Smooth muscle cell (in vitro differentiated cells): ENCODE measurements at regions not wholly inside any gene's neighbourhood (a gene's known extent, or its start where the extent isn't known, plus 50 kb on each side); places are given as distances from the start of the nearest gene placed in this dataset.

Source experiments
- DNase-seq: peaks from one replicate; lab custom pipeline; 2025; ENCODE audit not compliant: unreplicated experiment; lab: John Stamatoyannopoulos, UW
- H2AFZ ChIP-seq: fragments of 200-600 bp; sonication (generic); 2 replicates; pipeline ENCODE4 v1.6.0; 2016; ENCODE audit warnings: antibody characterized with exemption, low read depth, mild to moderate bottlenecking
- H3F3A ChIP-seq: fragments of 200-600 bp; sonication (generic); 2 replicates; pipeline ENCODE4 v1.6.0; 2017; ENCODE audit warnings: antibody characterized with exemption, low read depth
- H3K27ac ChIP-seq: fragments of 200-600 bp; sonication (generic); 2 replicates; pipeline ENCODE4 v1.5.1; 2016; ENCODE audit warnings: low read depth, mild to moderate bottlenecking
- H3K27me3 ChIP-seq: fragments of 200-600 bp; sonication (generic); 2 replicates; pipeline ENCODE4 v1.6.1; 2016; ENCODE audit warnings: low read depth, mild to moderate bottlenecking
- H3K36me3 ChIP-seq: fragments of 200-600 bp; sonication (generic); 2 replicates; pipeline ENCODE4 v1.5.1; 2016; ENCODE audit warnings: low read depth
- H3K4me1 ChIP-seq: fragments of 200-600 bp; sonication (generic); 2 replicates; pipeline ENCODE4 v1.5.1; 2016; ENCODE audit warnings: low read depth
- H3K4me2 ChIP-seq: fragments of 200-600 bp; sonication (generic); 2 replicates; pipeline ENCODE4 v1.6.0; 2016; ENCODE audit warnings: mild to moderate bottlenecking
- H3K4me3 ChIP-seq: fragments of 200-600 bp; sonication (generic); 2 replicates; pipeline ENCODE4 v1.5.1; 2016; ENCODE audit warnings: mild to moderate bottlenecking
- H3K79me2 ChIP-seq: fragments of 200-600 bp; sonication (generic); 2 replicates; pipeline ENCODE4 v1.6.0; 2016; ENCODE audit warnings: low read depth, mild to moderate bottlenecking
- H3K9ac ChIP-seq: fragments of 200-600 bp; sonication (generic); 2 replicates; pipeline ENCODE4 v1.6.0; 2016; ENCODE audit warnings: low read depth
- H3K9me3 ChIP-seq: fragments of 200-600 bp; sonication (generic); replicated peaks from 2 replicates; pipeline ENCODE4 v1.5.1; 2016; ENCODE audit warnings: low read depth
- H4K20me1 ChIP-seq: fragments of 200-600 bp; sonication (generic); 2 replicates; pipeline ENCODE4 v1.6.0; 2016; ENCODE audit warnings: low read depth
- CTCF ChIP-seq: fragments of 200-600 bp; sonication (generic); IDR thresholded peaks from 2 replicates; pipeline ENCODE4 v1.5.1; 2017; ENCODE audit warnings: borderline replicate concordance, mild to moderate bottlenecking, antibody characterized with exemption; ENCODE audit not compliant: insufficient read depth, poor library complexity, severe bottlenecking
- WGBS: methylation state at CpG from one replicate; pipeline ENCODE4 v1.1.7; 2016; ENCODE audit warnings: low lambda C conversion rate; 5-methylcytosine and 5-hydroxymethylcytosine counted together

- peaks cover 22% of the 10 kb centered on the region for H3F3A ChIP-seq
- no peak overlapping the region for H3K27ac ChIP-seq
- H3K4me1 ChIP-seq, result peaks cover 53% of the 10 kb centered on the region
- H3K4me2 ChIP-seq, result no peak overlapping the region
- no peak overlapping the region for H3K9ac ChIP-seq
- no peak for TF ChIP-seq CTCF
- no peaks in the 10 kb centered on the region for H3K27me3 ChIP-seq
- H3K4me3 ChIP-seq, result no peak overlapping the region
- H3K79me2 ChIP-seq, result no peaks in the 10 kb centered on the region
- H3K9me3 ChIP-seq, result no peaks in the 10 kb centered on the region
- WGBS, result 92% methylated on average over 14 of the region's 15 CpGs
- no peak overlapping the region for H2AFZ ChIP-seq
- H4K20me1 ChIP-seq, result no peaks in the 10 kb centered on the region
- no peak for DNase-seq
- no peaks in the 10 kb centered on the region for H3K36me3 ChIP-seq
Observed at GRCh38 chr2:42920446-42921146, 128.2 kb upstream of the HAAO start.

GRCh38 chr2:42918671-42919318 lies 126.4 kb upstream of the HAAO start:
- Histone ChIP-seq H3K27me3 (no peaks in the 10 kb centered on the region), H3K36me3 (no peaks in the 10 kb centered on the region), H3K9me3 (no peaks in the 10 kb centered on the region), H3K9ac (no peak overlapping the region), H3K4me1 (peaks cover 38% of the 10 kb centered on the region), H3K79me2 (no peaks in the 10 kb centered on the region), H3K27ac (no peak overlapping the region), H4K20me1 (no peaks in the 10 kb centered on the region), H2AFZ (no peak overlapping the region), H3K4me3 (no peak overlapping the region), H3K4me2 (no peak overlapping the region), H3F3A (peaks cover 14% of the 10 kb centered on the region)
- DNase-seq, result no peak
- 81% methylated on average over 9 of the region's 9 CpGs for WGBS
- TF ChIP-seq CTCF, result no peak

- Histone ChIP-seq H3K4me3 (no peak overlapping the region), H3K27me3 (no peaks in the 10 kb centered on the region), H3F3A (peaks cover 9% of the 10 kb centered on the region), H3K9me3 (no peaks in the 10 kb centered on the region), H3K79me2 (no peaks in the 10 kb centered on the region), H4K20me1 (no peaks in the 10 kb centered on the region), H3K4me1 (peaks cover 30% of the 10 kb centered on the region), H3K9ac (no peak overlapping the region), H3K36me3 (no peaks in the 10 kb centered on the region), H2AFZ (no peak overlapping the region), H3K4me2 (no peak overlapping the region), H3K27ac (no peak overlapping the region)
- DNase-seq, result no peak
- WGBS, result 95% methylated on average over 10 of the region's 13 CpGs
- no peak for TF ChIP-seq CTCF
Observed at GRCh38 chr2:42918041-42918440, 125.7 kb upstream of the HAAO start.

- H3K4me2 ChIP-seq, result peak overlapping the region; percentile 41
- WGBS, result 41% methylated on average over 10 of the region's 10 CpGs
- H3K4me3 ChIP-seq, result no peak overlapping the region
- no peaks in the 10 kb centered on the region for H3K9me3 ChIP-seq
- peaks cover 24% of the 10 kb centered on the region for H3K4me1 ChIP-seq
- TF ChIP-seq CTCF, result no peak
- H3K36me3 ChIP-seq, result no peaks in the 10 kb centered on the region
- peak overlapping the region; percentile 34 for H3K27ac ChIP-seq
- DNase-seq, result no peak
- peak overlapping the region; percentile 8 for H2AFZ ChIP-seq
- H3K27me3 ChIP-seq, result no peaks in the 10 kb centered on the region
- no peaks in the 10 kb centered on the region for H3K79me2 ChIP-seq
- H3F3A ChIP-seq, result peaks cover 6% of the 10 kb centered on the region
- H3K9ac ChIP-seq, result no peak overlapping the region
- H4K20me1 ChIP-seq, result no peaks in the 10 kb centered on the region
Observed at GRCh38 chr2:42917425-42917927, 125.1 kb upstream of the HAAO start.
